Neuronal stem cell (in vitro differentiated cells): ENCODE measurements at regions not wholly inside any gene's neighbourhood (a gene's known extent, or its start where the extent isn't known, plus 50 kb on each side); places are given as distances from the start of the nearest gene placed in this dataset.

Source experiments
- DNase-seq: peaks from one replicate; pipeline ENCODE4 v3.0.0-alpha.2; 2013; ENCODE audit warnings: low spot score
- H2AFZ ChIP-seq: one replicate; pipeline ENCODE4 v1.6.1; 2013; ENCODE audit warnings: mild to moderate bottlenecking, low read length, inconsistent platforms
- H2AK5ac ChIP-seq: 2 replicates; pipeline ENCODE4 v1.6.1; 2013; ENCODE audit warnings: low read depth, mild to moderate bottlenecking, inconsistent platforms, low read length, moderate library complexity, mixed read lengths
- H2BK120ac ChIP-seq: 2 replicates; pipeline ENCODE4 v1.6.1; 2013; ENCODE audit warnings: low read depth, mild to moderate bottlenecking, inconsistent platforms, low read length, moderate library complexity, mixed read lengths
- H2BK12ac ChIP-seq: one replicate; pipeline ENCODE4 v1.6.1; 2013; ENCODE audit warnings: low read length, inconsistent platforms
- H2BK15ac ChIP-seq: 2 replicates; pipeline ENCODE4 v1.6.1; 2013; ENCODE audit warnings: mild to moderate bottlenecking, low read length, inconsistent platforms, mixed read lengths
- H2BK5ac ChIP-seq: one replicate; pipeline ENCODE4 v1.6.1; 2013; ENCODE audit warnings: inconsistent platforms, mild to moderate bottlenecking, low read length, moderate library complexity
- H3K14ac ChIP-seq: one replicate; pipeline ENCODE4 v1.6.1; 2013; ENCODE audit warnings: low read length, inconsistent platforms
- H3K18ac ChIP-seq: 2 replicates; pipeline ENCODE4 v1.6.1; 2013; ENCODE audit warnings: low read length, inconsistent platforms
- H3K23ac ChIP-seq: 2 replicates; pipeline ENCODE4 v1.6.1; 2013; ENCODE audit warnings: low read depth, mild to moderate bottlenecking, mixed read lengths, low read length, inconsistent platforms; ENCODE audit not compliant: poor library complexity
- H3K27ac ChIP-seq: replicated peaks from 3 replicates; pipeline ENCODE4 v1.5.1; 2013; ENCODE audit warnings: low read length, inconsistent platforms
- H3K27me3 ChIP-seq, 3 experiments: 2 replicates each; pipeline ENCODE4 v1.6.1; 2013; ENCODE audit warnings: low read length in 3 of 3, mild to moderate bottlenecking in 2 of 3, inconsistent platforms in 1 of 3, low read depth in 1 of 3, mixed read lengths in 1 of 3, moderate library complexity in 1 of 3; ENCODE audit not compliant: control insufficient read depth in 3 of 3, insufficient read depth in 3 of 3
- H3K36me3 ChIP-seq, 2 donors: replicated peaks in 1 of 2; 2 replicates each; pipeline ENCODE4 v1.6.1; 2013; ENCODE audit warnings: low read length in 2 of 2; ENCODE audit not compliant: control insufficient read depth in 2 of 2, insufficient read depth in 2 of 2
- H3K4ac ChIP-seq: 2 replicates; pipeline ENCODE4 v1.6.1; 2013; ENCODE audit warnings: inconsistent platforms, mild to moderate bottlenecking, low read length, moderate library complexity
- H3K4me1 ChIP-seq, 2 donors: 1 replicate in 1 of 2; 2 replicates in 1 of 2; pipeline ENCODE4 v1.6.1; 2013; ENCODE audit warnings: low read length in 2 of 2, low read depth in 1 of 2; ENCODE audit not compliant: control insufficient read depth in 2 of 2, insufficient read depth in 1 of 2
- H3K4me2 ChIP-seq: one replicate; pipeline ENCODE4 v1.6.1; 2013; ENCODE audit warnings: mild to moderate bottlenecking, low read length, inconsistent platforms; ENCODE audit not compliant: insufficient read depth, poor library complexity, severe bottlenecking
- H3K4me3 ChIP-seq, 2 donors: 2 replicates each; pipeline ENCODE4 v1.5.1; 2013; ENCODE audit warnings: low read length in 2 of 2, mild to moderate bottlenecking in 2 of 2, inconsistent platforms in 1 of 2, moderate library complexity in 1 of 2
- H3K79me1 ChIP-seq: one replicate; pipeline ENCODE4 v1.6.1; 2013; ENCODE audit warnings: low read depth, mild to moderate bottlenecking, inconsistent platforms, low read length, moderate library complexity
- H3K9ac ChIP-seq: one replicate; pipeline ENCODE4 v1.6.1; 2013; ENCODE audit warnings: mild to moderate bottlenecking, low read depth, low read length, inconsistent platforms; ENCODE audit not compliant: poor library complexity
- H3K9me3 ChIP-seq, 2 donors: replicated peaks in 1 of 2; 2 replicates each; pipeline versions ENCODE3 to v1.6.1; 2013; ENCODE audit warnings: low read length in 2 of 2, mild to moderate bottlenecking in 2 of 2, inconsistent platforms in 1 of 2, low read depth in 1 of 2, mixed read lengths in 1 of 2, moderate library complexity in 1 of 2; ENCODE audit not compliant: control insufficient read depth in 2 of 2, insufficient read depth in 1 of 2
- H4K8ac ChIP-seq: one replicate; pipeline ENCODE4 v1.6.1; 2013; ENCODE audit warnings: low read depth, mild to moderate bottlenecking, inconsistent platforms, low read length, moderate library complexity
- H4K91ac ChIP-seq: one replicate; pipeline ENCODE4 v1.6.1; 2013; ENCODE audit warnings: low read length, low read depth, mild to moderate bottlenecking, inconsistent platforms; ENCODE audit not compliant: poor library complexity
- WGBS, 2 donors: extraction: QIAGEN DNeasy Blood & Tissue Kit; methylation state at CpG; one replicate each; pipeline ENCODE4 v1.1.7; 2013; ENCODE audit warnings: missing lambda C conversion rate in 2 of 2, mixed read lengths in 1 of 2; ENCODE audit not compliant: insufficient read length in 2 of 2, insufficient replicate concordance in 1 of 2; ENCODE audit errors: extremely low coverage in 2 of 2; 5-methylcytosine and 5-hydroxymethylcytosine counted together

DNA sequence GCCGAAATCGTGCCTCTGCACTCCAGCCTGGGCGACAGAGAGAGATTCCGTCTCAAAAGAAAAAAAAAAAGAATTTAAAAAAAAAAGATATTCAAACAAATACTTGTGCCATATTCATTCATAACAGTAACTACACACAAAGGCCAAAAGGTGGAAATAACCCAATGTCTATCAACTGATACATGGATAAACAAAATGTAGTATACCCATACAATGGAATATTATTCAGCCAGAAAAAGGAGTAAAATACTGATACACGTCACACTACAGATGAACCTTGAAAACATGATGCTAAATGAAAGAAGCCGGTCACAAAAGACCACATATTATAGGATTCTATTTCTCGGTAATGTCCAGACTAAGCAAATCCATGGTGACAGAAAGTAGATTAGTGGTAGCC is 109.4 kb upstream of the SOD1 start:
- H3K4me3 ChIP-seq, result no peak overlapping the region
- H3K9me3 ChIP-seq, result peaks cover 0 to 4% of the 10 kb centered on the region in 2 donors
- H3K23ac ChIP-seq, result no peak overlapping the region
- H3K36me3 ChIP-seq, result peaks cover 0 to 8% of the 10 kb centered on the region in 2 donors
- H3K4me2 ChIP-seq, result no peak overlapping the region
- H2BK12ac ChIP-seq, result no peak overlapping the region
- H3K79me1 ChIP-seq, result no peaks in the 10 kb centered on the region
- no peak overlapping the region for H3K9ac ChIP-seq
- H4K8ac ChIP-seq, result no peak overlapping the region
- no peak overlapping the region for H3K27ac ChIP-seq
- no CpG with 5 or more reads among the region's 7 CpGs for WGBS, 2 donors
- no peak overlapping the region for H4K91ac ChIP-seq
- no peak overlapping the region for H2BK15ac ChIP-seq
- no peak overlapping the region for H3K18ac ChIP-seq
- peaks cover 17 to 27% of the 10 kb centered on the region in 2 donors for H3K4me1 ChIP-seq
- no peak overlapping the region for H3K14ac ChIP-seq
- no peak overlapping the region for H3K4ac ChIP-seq
- H2AK5ac ChIP-seq, result no peak overlapping the region
- H3K27me3 ChIP-seq, result no peaks in the 10 kb centered on the region
- no peak overlapping the region for H2AFZ ChIP-seq
- DNase-seq, result no peak
- H2BK5ac ChIP-seq, result no peak overlapping the region
- H2BK120ac ChIP-seq, result no peak overlapping the region

DNA sequence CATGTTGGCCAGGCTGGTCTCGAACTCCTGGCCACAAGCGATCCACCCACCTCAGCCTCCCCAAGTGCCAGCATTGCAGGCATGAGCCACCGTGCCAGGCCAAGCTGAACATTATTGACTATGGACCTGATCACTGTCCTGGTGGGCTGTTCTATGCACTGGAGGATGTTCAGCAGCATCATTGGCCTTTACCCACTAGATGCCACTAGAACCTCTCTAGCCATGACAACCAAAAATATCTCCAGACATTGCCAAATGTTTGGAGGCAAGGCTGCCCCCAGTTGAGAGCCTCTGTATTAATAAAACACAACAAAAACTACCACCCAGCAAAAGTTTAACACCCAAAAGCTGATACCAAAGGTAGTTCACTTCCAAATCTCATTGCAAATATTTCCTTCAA is 110.8 kb upstream of the SOD1 start:
- H2BK15ac ChIP-seq, result no peak overlapping the region
- no peak overlapping the region for H4K91ac ChIP-seq
- peak overlapping the region; percentile 20 for H3K18ac ChIP-seq
- no peak overlapping the region for H2AK5ac ChIP-seq
- no peak overlapping the region for H3K14ac ChIP-seq
- no peak overlapping the region for H2BK12ac ChIP-seq
- H3K27me3 ChIP-seq, result no peaks in the 10 kb centered on the region
- peaks cover 11 to 14% of the 10 kb centered on the region in 2 donors for H3K4me1 ChIP-seq
- H3K9me3 ChIP-seq, result peaks cover 0 to 4% of the 10 kb centered on the region in 2 donors
- H3K9ac ChIP-seq, result no peak overlapping the region
- H2BK120ac ChIP-seq, result no peak overlapping the region
- no peaks in the 10 kb centered on the region for H3K79me1 ChIP-seq
- H3K36me3 ChIP-seq, result peaks cover 0 to 8% of the 10 kb centered on the region in 2 donors
- no peak overlapping the region for H4K8ac ChIP-seq
- H3K4me2 ChIP-seq, result no peak overlapping the region
- WGBS, 2 donors, result no CpG with 5 or more reads among the region's 3 CpGs
- H2AFZ ChIP-seq, result no peak overlapping the region
- H2BK5ac ChIP-seq, result no peak overlapping the region
- H3K4ac ChIP-seq, result no peak overlapping the region
- H3K4me3 ChIP-seq, result no peak overlapping the region
- no peak overlapping the region for H3K23ac ChIP-seq
- no peak for DNase-seq
- no peak overlapping the region for H3K27ac ChIP-seq

GRCh38 chr21:31546443-31547170 is 112.9 kb upstream of the SOD1 start:
- Histone ChIP-seq H3K4me1 (peaks cover 5 to 8% of the 10 kb centered on the region in 2 donors), H2AFZ (no peak overlapping the region), H2BK12ac (no peak overlapping the region), H3K9ac (no peak overlapping the region), H3K14ac (no peak overlapping the region), H4K91ac (no peak overlapping the region), H3K4me2 (no peak overlapping the region), H2AK5ac (no peak overlapping the region), H3K9me3 (peaks cover 0 to 4% of the 10 kb centered on the region in 2 donors), H3K4ac (no peak overlapping the region), H3K36me3 (peaks cover 1 to 6% of the 10 kb centered on the region in 2 donors), H2BK15ac (no peak overlapping the region), H2BK5ac (no peak overlapping the region), H3K79me1 (peaks cover 4% of the 10 kb centered on the region), H3K23ac (no peak overlapping the region), H4K8ac (no peak overlapping the region), H3K4me3 (no peak overlapping the region), H3K27ac (no peak overlapping the region), H2BK120ac (no peak overlapping the region), H3K18ac (no peak overlapping the region), H3K27me3 (no peaks in the 10 kb centered on the region)
- no CpG with 5 or more reads among the region's 3 CpGs for whole genome bisulfite sequencing, 2 donors
- DNase-seq, result no peak

GRCh38 chr21:31545036-31545435 is 114.5 kb upstream of the SOD1 start:
- Histone ChIP-seq H3K4me1 (peaks cover 5 to 8% of the 10 kb centered on the region in 2 donors), H3K14ac (no peak overlapping the region), H3K4ac (no peak overlapping the region), H3K4me2 (no peak overlapping the region), H3K4me3 (no peak overlapping the region), H4K8ac (no peak overlapping the region), H3K36me3 (peaks cover 1 to 10% of the 10 kb centered on the region in 2 donors), H4K91ac (no peak overlapping the region), H3K18ac (no peak overlapping the region), H2AFZ (no peak overlapping the region), H3K27me3 (no peaks in the 10 kb centered on the region), H2BK5ac (no peak overlapping the region), H2AK5ac (no peak overlapping the region), H2BK15ac (no peak overlapping the region), H2BK12ac (no peak overlapping the region), H3K79me1 (peaks cover 4% of the 10 kb centered on the region), H3K23ac (no peak overlapping the region), H3K27ac (no peak overlapping the region), H3K9me3 (peaks cover 0 to under 1% of the 10 kb centered on the region in 2 donors), H2BK120ac (no peak overlapping the region), H3K9ac (no peak overlapping the region)
- no CpG with 5 or more reads among the region's 1 CpG for WGBS, 2 donors
- DNase-seq, result no peak
